GM20000 (cell line): ENCODE measurements at regions not wholly inside any gene's neighbourhood (a gene's known extent, or its start where the extent isn't known, plus 50 kb on each side); places are given as distances from the start of the nearest gene placed in this dataset.

Experiments used
- DNase-seq: peaks from one replicate; pipeline ENCODE4 v3.0.0; 2012; ENCODE audit warnings: low spot score
- CTCF ChIP-seq: IDR thresholded peaks from 2 replicates; pipeline ENCODE4 v1.5.1; 2012; ENCODE audit warnings: mild to moderate bottlenecking, control low read depth; ENCODE audit errors: extremely low read depth, missing control alignments

GRCh38 chr2:160550048-160550447 is 56.4 kb upstream of the RBMS1 start:
- no peak for TF ChIP-seq CTCF
- DNase-seq: no peak

GRCh38 chr2:160551259-160551658 is 57.7 kb upstream of the RBMS1 start:
- no peak for DNase-seq

GRCh38 chr2:160555420-160556071 is 61.9 kb upstream of the RBMS1 start:
- TF ChIP-seq CTCF: no peak
- no peak for DNase-seq

More at GRCh38 chr2:160551259-160551658, 57.7 kb upstream of the RBMS1 start:
- TF ChIP-seq CTCF: no peak

GRCh38 chr2:160557903-160558302 is 64.3 kb upstream of the RBMS1 start:
- no peak for TF ChIP-seq CTCF
- no peak for DNase-seq

GRCh38 chr2:160558531-160558930 is 64.9 kb upstream of the RBMS1 start:
- DNase-seq: no peak

GRCh38 chr2:160561551-160562295 is 68.1 kb upstream of the RBMS1 start:
- DNase-seq: no peak
- no peak for TF ChIP-seq CTCF

More at GRCh38 chr2:160558531-160558930, 64.9 kb upstream of the RBMS1 start:
- no peak for TF ChIP-seq CTCF

GRCh38 chr2:160562730-160563129 is 69.1 kb upstream of the RBMS1 start:
- TF ChIP-seq CTCF: no peak
- DNase-seq: no peak
